GM12891 (cell line): ENCODE measurements at regions not wholly inside any gene's neighbourhood (a gene's known extent, or its start where the extent isn't known, plus 50 kb on each side); places are given as distances from the start of the nearest gene placed in this dataset.

Source experiments
- PAX5 ChIP-seq: IDR thresholded peaks from 2 replicates; pipeline ENCODE4 v1.6.1; 2011; ENCODE audit warnings: low read length, moderate library complexity, mild to moderate bottlenecking; ENCODE audit not compliant: insufficient read depth, severe bottlenecking
- POLR2A ChIP-seq: IDR thresholded peaks from 2 replicates; pipeline ENCODE4 v1.6.1; 2011; ENCODE audit warnings: low read depth, low read length, control low read depth
- POLR2AphosphoS5 ChIP-seq: IDR thresholded peaks from 2 replicates; pipeline ENCODE4 v1.6.1; 2011; ENCODE audit warnings: low read depth, low read length, control low read depth
- POU2F2 ChIP-seq: IDR thresholded peaks from 2 replicates; pipeline ENCODE4 v1.6.1; 2011; ENCODE audit warnings: low read depth, mild to moderate bottlenecking, control low read depth, low read length, moderate library complexity
- SPI1 ChIP-seq: IDR thresholded peaks from 2 replicates; pipeline ENCODE4 v1.6.1; 2011; ENCODE audit warnings: low read depth, low read length, control low read depth
- TAF1 ChIP-seq: IDR thresholded peaks from 2 replicates; pipeline ENCODE4 v1.6.1; 2011; ENCODE audit warnings: low read depth, low read length, control low read depth

DNA sequence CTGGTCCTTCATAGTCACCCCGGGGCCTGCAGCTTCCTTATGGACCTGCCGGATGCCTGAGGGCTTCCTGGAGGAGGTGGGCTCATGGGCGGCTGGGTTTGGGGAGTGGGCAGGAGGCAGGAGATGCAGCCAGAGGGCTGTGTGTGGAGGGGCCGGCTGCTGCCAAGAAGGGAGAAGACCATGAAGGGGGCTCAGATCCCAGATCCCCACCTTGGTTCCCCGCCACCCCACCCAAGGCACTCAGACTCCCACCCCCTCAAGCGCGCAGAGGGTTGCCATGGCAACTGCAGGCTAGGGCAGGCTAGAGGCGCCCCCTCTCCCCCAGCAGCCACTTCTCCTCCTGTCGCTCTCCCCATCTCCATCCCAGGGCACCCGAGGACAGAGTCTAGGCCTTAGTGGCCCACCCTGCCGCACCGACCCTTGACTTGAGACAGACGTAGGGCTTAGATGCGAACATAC, 104.5 kb downstream of the CRLF3 start:
- no peak for TF ChIP-seq POLR2A
- TF ChIP-seq SPI1, result no peak
- TF ChIP-seq TAF1, result no peak
- TF ChIP-seq POLR2AphosphoS5, result no peak
- no peak for TF ChIP-seq POU2F2
- no peak for TF ChIP-seq PAX5
